ENCODE measurements at regions not wholly inside any gene's neighbourhood (a gene's known extent, or its start where the extent isn't known, plus 50 kb on each side); places are given as distances from the start of the nearest gene placed in this dataset.

- DNase-seq, result no peak
Measured at GRCh38 chr16:6918646-6919045, 414.0 kb upstream of the RBFOX1 start.

GRCh38 chr16:6916946-6917345, 415.7 kb upstream of the RBFOX1 start:
- no peak for DNase-seq

DNA sequence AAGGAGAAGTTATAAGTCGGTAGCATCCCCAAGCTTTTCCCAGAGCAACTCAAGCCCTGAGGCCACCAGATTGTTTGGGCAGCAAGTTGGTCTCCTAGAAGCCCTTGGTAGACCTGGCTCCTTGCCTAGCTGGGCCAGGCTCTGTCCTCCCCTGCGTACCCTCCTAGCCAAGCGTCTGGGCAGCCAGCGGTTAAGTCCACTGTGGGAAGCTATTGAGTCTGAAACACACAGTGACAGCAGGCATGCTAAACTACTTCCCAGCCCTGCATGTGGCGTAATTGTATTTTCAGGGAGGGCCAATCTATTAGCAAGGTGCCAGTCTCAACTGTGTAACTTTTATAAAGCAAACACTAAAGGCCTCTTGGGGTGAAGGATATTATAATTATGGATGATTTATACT, 419.1 kb upstream of the RBFOX1 start:
- no peak for DNase-seq

DNA sequence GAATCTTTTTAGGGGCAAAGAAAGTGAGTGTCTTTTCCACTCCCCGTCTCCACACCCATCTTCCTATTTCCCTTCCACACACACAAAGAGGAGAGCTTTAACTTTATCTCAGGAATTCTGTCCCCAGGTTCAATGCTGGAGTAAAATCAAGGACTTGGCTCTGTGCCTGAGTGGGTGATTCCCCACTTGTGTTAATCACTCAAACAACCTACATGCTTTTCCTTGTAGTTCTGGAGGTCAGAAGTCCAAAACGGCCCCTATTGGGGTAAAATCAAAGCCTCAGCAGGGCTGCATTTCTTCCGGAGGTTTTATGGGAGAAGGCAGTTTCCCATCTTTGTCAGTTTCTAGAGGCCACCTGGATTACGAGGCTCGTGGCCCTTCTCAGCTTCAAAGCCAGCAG, 422.3 kb upstream of the RBFOX1 start:
- no peak for DNase-seq

GRCh38 chr16:6905601-6906000, 427.0 kb upstream of the RBFOX1 start:
- no peak for DNase-seq

- DNase-seq, result no peak
Measured at GRCh38 chr16:6903671-6904070, 429.0 kb upstream of the RBFOX1 start.

DNA sequence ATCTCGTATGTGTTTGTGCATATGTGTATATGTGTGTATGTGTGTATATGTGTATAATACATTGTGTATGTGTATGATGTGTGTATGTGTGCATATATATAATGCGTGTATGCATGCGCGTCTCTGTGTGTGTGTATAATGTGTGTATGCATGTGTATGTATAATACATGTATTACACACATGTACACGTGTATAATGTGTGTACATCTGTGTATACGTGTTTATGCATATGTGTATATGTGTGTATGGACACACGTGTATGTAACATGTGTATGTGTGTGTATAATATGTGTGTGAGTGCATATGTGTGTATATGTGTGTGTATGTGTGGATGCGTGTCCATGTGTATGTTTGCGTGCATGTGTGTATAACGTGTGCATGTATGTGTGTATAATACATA, 433.7 kb upstream of the RBFOX1 start:
- no peak for DNase-seq

DNA sequence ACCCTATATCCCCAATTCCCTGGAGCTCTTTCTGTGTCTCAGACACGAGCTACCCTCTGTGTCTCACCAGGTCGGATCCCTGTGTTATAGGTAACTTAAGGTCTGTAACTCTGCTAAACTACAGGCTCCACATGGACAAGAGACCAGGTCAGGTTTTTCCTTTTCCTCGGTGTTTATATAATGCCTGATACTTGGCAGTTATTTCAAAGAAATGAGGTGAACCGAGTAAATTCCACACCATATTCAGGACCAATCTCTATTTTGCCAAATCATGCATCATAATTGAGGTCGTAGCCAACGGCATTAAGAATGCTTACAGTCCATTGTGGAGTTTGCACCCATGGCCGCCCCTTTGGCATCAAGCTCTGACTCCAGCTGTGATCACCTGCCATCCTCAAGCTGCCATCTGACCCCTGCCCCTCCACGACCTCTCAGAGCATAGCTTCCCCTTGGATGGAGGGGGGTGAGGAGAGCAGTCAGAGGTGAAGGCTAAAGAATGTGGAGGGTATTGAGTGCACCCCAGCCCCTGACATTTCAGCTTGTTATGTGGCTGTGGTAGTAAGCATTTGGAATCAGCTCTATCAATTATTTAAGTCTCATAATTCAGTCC, 434.7 kb upstream of the RBFOX1 start:
- DNase-seq, result no peak

GRCh38 chr16:6892966-6893365, 439.7 kb upstream of the RBFOX1 start:
- no peak for DNase-seq

DNA sequence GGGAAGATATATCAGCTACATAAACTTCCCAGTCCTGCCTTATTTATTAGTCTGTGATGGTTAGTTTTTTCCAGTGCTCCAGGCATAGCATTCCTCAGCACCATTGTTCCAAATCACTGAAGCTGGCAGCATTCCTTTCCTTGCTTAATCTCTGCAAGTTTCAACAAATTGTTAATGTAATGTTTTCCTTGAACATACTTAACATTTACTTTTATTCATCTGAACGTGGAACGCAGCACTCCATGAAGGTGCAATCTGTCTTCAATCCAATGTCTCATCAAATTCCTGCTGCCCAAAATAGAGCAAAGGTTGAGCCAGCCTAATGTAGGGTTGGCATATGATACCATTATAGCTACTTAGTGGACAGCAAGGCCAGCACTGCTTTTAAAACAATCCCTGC, 441.1 kb upstream of the RBFOX1 start:
- no peak for DNase-seq

DNA sequence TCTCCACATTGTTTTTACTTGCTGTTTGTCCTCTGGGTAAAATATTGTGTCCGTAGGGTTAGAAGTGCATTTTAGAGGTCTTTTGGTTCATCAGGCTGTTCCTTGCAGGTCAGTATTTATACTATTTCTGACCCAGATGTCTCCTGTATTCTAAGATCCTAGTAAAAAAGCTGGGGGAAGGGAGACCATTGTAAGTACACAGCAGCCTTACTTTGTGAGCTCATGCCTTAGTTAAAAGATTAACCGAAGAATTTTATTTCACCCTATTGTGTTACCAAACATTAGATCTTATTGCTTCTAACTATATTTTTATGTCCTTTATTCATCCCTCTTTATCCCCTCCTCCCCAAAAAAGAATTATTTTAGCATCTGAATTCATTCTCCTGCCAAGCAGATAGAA, 444.1 kb upstream of the RBFOX1 start:
- no peak for DNase-seq

- DNase-seq, result no peak
Measured at GRCh38 chr16:6884002-6884401, 448.6 kb upstream of the RBFOX1 start.

DNA sequence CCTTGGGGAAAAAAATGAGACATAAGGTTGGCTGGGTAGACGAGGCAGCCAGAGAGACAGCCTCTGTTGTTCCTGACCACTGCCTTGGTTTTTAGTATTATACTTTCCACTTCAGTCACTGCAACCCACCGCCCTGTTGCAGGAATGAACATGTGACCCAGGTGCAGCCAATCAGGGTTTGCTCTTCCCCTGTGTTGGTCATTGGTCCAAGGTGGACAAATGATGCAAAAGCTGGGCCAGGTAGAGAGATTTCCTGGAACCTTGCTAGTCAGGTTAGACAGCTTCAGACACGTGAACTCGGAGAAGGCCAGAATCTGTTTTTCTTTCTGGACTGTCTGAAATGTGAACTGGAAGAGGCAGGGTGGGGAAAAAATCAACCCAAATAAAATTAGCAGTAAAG, 452.4 kb upstream of the RBFOX1 start:
- DNase-seq, result no peak

- DNase-seq, result no peak
Measured at GRCh38 chr16:6864671-6865070, 468.0 kb upstream of the RBFOX1 start.

DNA sequence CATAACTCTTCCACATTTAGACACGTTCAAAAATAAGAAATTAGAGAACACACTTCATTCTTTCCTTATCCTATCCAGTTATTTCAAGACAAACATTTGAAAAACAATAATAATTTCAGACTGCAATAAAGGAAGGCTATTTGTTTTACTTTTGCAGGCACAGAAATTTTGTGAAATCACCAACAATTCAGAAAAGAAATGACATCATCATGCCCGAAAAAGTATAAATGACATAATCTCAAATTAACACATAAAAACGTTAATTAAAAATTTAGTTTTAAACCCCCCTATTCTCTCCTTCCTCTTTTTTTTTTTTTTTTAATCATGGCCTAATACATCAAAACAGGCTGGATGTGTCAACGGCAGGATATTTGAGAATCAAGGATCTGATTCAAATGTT, 468.4 kb upstream of the RBFOX1 start:
- no peak for DNase-seq

GRCh38 chr16:6863135-6863534, 469.5 kb upstream of the RBFOX1 start:
- no peak for DNase-seq

GRCh38 chr16:6861815-6862477, 470.7 kb upstream of the RBFOX1 start:
- DNase-seq, result no peak

DNA sequence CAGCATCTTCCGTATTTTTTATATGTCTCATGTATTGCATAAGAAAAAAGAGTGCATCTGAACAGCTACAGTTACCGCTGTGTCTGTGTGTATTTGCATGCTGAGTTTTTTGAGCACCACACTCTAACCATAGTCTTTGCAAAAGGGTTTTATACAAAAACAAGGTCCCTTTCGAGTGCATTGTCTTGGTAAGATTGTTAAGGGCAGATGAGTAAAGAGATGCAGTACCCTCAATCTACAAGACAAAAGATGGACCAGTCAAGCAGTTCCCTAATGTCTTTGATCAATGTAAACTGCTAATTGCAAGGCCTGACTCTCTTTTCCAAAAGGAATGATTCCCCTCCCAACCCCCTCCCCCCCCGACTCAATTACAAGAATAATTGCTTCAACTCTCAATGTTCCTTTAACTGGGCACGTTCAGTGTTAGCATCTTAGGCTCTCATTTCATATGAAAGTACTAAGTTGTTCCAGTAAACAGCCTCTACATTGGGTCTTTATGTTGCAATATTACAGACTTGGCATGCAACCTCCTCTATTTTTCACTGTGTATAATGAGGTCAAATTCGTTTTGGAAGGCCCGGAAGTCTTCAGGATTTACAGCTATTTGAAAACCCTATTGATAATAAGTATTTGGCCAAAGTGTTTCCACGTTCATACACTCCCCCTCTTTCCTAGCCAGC, 471.4 kb upstream of the RBFOX1 start:
- DNase-seq, result no peak

- DNase-seq, result no peak
Measured at GRCh38 chr16:6857575-6857974, 475.1 kb upstream of the RBFOX1 start.

- DNase-seq, result no peak
Measured at GRCh38 chr16:6856578-6856977, 476.1 kb upstream of the RBFOX1 start.

DNA sequence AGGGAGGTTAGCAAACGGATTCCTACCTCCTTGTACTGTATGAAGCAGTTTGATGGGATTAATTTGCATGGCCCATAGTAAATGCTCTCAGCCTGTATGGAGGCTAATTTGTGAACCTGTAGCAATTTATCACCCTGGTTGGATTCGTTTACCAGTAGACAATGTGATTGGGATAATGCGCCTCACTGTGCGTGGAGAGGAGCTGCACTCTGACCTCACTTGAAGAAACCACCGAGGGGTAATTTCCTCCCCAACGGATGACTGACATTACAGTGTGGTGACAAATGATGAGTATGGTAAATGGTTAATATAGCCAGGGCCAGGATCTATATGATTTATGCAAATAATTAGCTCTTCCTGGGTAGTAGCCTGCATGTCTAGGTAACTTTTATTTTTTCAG, 479.1 kb upstream of the RBFOX1 start:
- DNase-seq, result no peak

DNA sequence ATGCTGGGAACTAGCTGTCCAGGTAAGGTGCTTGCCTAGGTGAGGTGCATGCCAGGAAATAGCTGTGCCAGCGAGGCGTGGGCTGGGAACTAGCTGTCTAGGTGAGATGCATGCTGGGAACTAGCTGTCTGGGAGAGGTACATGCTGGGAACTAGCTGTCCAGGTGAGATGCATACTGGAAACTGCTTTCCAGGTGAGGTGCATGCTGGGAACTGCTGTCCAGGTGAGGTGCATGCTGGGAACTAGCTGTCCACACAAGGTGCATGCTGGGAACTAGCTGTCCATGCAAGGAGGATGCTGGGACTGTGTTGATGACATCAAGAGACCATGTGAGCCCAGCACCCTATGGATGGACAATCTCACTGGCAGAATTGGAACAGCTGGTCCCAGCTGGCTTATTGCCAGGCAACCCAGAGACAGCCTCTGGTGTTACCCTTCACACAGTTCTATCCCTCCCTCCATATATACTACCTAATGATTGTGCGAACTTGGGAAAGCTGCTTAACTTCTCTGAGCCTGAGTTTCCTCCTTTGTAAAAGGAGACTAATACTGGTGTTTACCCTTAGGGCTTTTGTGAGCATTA, 479.9 kb upstream of the RBFOX1 start:
- DNase-seq, result no peak

DNA sequence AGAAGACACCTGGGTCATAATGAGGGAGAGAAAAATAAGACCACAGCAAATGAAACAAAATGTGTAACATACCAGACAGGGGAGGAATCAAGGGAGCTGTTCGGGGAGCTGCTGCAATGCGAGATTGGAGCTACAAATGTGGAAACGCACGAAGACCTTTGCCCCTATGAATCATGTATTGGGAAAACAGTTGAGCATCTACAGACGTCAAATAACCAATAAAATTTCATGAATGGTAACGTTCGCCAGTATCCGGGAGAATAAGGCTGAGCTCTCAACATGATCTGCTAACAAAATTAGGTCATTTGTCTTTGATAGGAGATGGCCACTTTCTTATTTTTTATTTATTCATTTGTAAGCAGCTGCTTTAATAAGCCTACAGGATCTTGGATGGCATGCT, 486.2 kb upstream of the RBFOX1 start:
- DNase-seq, result no peak

DNA sequence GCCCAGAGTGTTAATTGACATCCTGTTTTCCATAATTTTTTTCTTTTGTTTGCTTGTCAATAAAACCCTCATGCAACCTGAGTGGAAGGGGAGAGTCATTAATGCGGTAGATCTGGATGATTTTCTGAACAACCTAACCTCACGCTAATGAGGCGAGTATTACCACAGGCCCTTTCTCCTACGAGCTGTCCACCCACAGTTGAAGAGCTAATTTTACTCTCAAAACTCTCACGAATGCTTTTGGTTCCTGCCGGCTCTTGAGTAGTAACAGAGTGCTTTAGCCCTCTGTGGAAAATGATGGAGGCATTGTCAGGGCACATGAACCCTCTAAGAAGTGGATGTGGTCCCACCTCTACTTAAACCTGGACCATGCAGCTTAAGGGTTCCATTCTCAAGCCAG, 491.3 kb upstream of the RBFOX1 start:
- DNase-seq, result no peak

Measured in MV-4-11 (cell line).